ENCODE measurements at regions not wholly inside any gene's neighbourhood (a gene's known extent, or its start where the extent isn't known, plus 50 kb on each side); places are given as distances from the start of the nearest gene placed in this dataset.
A peak's percentile ranks its signal among the peaks of the same experiment; 100 is the strongest.

- ChIA-PET CTCF (interaction anchor here (1.1 kb wide), 1 partner anchor 106 kb away, joined by 3 read pairs; no protein-coding TSS in a partner anchor), POLR2A (no interaction called here)
- Histone ChIP-seq H3K27me3 (ENCODE audit: control insufficient read depth, insufficient read depth, low read length) (no peaks in the 10 kb centered on the region), H3K36me3 (ENCODE audit: control insufficient read depth, insufficient read depth, low read length) (no peaks in the 10 kb centered on the region), H3K4me3 (ENCODE audit: low read depth, low read length) (no peak overlapping the region)
- no peak for DNase-seq (ENCODE audit: low read depth)
- TF ChIP-seq, protein P1, sequence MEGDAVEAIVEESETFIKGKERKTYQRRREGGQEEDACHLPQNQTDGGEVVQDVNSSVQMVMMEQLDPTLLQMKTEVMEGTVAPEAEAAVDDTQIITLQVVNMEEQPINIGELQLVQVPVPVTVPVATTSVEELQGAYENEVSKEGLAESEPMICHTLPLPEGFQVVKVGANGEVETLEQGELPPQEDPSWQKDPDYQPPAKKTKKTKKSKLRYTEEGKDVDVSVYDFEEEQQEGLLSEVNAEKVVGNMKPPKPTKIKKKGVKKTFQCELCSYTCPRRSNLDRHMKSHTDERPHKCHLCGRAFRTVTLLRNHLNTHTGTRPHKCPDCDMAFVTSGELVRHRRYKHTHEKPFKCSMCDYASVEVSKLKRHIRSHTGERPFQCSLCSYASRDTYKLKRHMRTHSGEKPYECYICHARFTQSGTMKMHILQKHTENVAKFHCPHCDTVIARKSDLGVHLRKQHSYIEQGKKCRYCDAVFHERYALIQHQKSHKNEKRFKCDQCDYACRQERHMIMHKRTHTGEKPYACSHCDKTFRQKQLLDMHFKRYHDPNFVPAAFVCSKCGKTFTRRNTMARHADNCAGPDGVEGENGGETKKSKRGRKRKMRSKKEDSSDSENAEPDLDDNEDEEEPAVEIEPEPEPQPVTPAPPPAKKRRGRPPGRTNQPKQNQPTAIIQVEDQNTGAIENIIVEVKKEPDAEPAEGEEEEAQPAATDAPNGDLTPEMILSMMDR (IDR thresholded peaks at IDR 0.05; ENCODE audit: insufficient read depth, low read depth, low read length): no peak
Measured at GRCh38 chr4:121477079-121477478, 96.3 kb upstream of the QRFPR start.

DNA sequence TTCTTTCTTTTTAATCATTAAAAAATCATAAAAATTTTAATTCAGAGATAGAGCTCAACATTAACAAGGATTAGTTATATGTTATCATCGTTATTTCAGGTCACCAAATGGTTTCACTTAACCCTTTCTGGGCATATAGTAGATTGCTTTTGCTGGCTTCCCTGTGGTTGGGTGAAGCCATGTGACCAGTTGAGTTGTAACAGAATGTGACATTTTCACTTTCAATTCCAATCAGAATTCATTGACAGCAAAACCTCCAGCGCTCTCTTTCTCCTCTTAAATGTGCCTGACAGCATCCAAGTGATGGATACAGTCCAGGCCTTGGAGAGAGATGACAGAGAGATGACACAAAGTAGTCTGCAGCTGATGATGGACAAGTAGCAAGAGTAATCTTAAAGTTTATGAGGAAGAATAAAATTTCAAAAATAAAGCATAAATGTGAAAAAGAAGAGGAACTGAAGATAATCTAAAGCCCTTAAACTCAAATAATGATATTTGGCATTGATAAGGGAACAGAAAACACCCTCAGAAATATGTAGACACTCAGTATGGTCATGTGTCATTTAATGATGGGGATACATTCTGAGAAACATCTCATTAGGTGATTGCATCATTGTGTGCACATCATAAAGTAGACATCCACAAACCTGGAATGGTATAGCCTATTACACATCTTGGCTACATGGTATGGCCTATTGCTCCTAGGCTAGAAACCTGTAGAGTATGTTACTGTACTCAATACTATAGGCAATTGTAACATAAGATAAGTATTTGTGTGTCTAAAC, 92.3 kb upstream of the QRFPR start:
- TF ChIP-seq, protein P1 (IDR thresholded peaks at IDR 0.05; ENCODE audit: insufficient read depth, low read depth, low read length): no peak
- no peak overlapping the region for H3K4me3 ChIP-seq (ENCODE audit: low read depth, low read length)
- POLR2A ChIA-PET: no interaction called here
- no peak for DNase-seq (ENCODE audit: low read depth)
- H3K36me3 ChIP-seq (ENCODE audit: control insufficient read depth, insufficient read depth, low read length): no peaks in the 10 kb centered on the region
- CTCF ChIA-PET: interaction anchor here (1.1 to 2.1 kb wide), 3 partner anchors 11 to 264 kb away, joined by 3 to 8 read pairs (median 4); no protein-coding TSS in a partner anchor
- no peaks in the 10 kb centered on the region for H3K27me3 ChIP-seq (ENCODE audit: control insufficient read depth, insufficient read depth, low read length)

- DNase-seq (ENCODE audit: low read depth): no peak
- CTCF ChIA-PET: no interaction called here
- no peaks in the 10 kb centered on the region for H3K36me3 ChIP-seq (ENCODE audit: control insufficient read depth, insufficient read depth, low read length)
- TF ChIP-seq, protein P1 (IDR thresholded peaks at IDR 0.05; ENCODE audit: insufficient read depth, low read depth, low read length): no peak
- POLR2A ChIA-PET: no interaction called here
- 0 out of 2 replicates have a peak, but pooled peaks cover 1% of the 10 kb centered on the region for H3K27me3 ChIP-seq (ENCODE audit: control insufficient read depth, insufficient read depth, low read length)
- H3K4me3 ChIP-seq (ENCODE audit: low read depth, low read length): no peak overlapping the region
Measured at GRCh38 chr4:121464854-121465253, 84.0 kb upstream of the QRFPR start.

DNA sequence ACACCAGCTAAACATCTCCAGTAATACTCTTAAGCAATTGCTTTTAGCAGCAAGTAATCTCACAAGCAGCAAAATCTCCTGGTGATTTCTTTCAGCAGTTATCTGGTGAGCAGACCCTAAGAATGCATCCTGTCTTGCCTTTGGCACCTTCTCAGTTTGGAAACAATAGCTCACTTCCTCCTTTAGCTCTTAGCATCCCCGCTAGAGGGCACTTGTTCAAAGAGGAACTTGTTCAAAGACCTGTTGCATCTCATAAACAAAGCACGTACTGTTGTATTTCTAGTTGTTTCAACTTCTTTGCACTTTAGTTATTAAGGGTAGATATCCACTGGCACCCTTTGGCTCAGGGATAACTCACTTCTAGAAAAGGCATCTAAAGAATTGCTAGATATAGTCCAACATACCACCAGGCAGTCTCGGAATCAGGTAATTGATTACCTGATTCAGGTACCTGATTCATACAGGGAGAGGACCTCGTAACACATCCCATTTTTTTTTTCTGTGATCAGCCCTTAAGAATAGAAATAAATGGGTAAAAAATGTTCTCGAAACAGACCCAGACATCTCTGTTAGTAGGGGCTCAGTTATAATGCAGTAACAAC, 81.9 kb upstream of the QRFPR start:
- TF ChIP-seq, protein P1 (IDR thresholded peaks at IDR 0.05; ENCODE audit: insufficient read depth, low read depth, low read length): peak; percentile 82
- DNase-seq (ENCODE audit: low read depth): peak; percentile 8
- ChIA-PET POLR2A (no interaction called here), CTCF (interaction anchor here (0.6 to 3.0 kb wide), 14 partner anchors 8 to 277 kb away, joined by 3 to 29 read pairs (median 4); no protein-coding TSS in a partner anchor)
- H3K36me3 ChIP-seq (ENCODE audit: control insufficient read depth, insufficient read depth, low read length): no peaks in the 10 kb centered on the region
- H3K27me3 ChIP-seq (ENCODE audit: control insufficient read depth, insufficient read depth, low read length): 0 out of 2 replicates have a peak, but pooled peaks cover 1% of the 10 kb centered on the region
- no peak overlapping the region for H3K4me3 ChIP-seq (ENCODE audit: low read depth, low read length)

- ChIA-PET CTCF (interaction anchor here (2.3 kb wide), 1 partner anchor 278 kb away, joined by 11 read pairs; no protein-coding TSS in a partner anchor), POLR2A (no interaction called here)
- H3K36me3 ChIP-seq (ENCODE audit: control insufficient read depth, insufficient read depth, low read length): no peaks in the 10 kb centered on the region
- TF ChIP-seq, protein P1 (IDR thresholded peaks at IDR 0.05; ENCODE audit: insufficient read depth, low read depth, low read length): no peak
- DNase-seq (ENCODE audit: low read depth): no peak
- H3K4me3 ChIP-seq (ENCODE audit: low read depth, low read length): no peak overlapping the region
- peaks cover 5% of the 10 kb centered on the region; the same call in 1 of the 2 replicates for H3K27me3 ChIP-seq (ENCODE audit: control insufficient read depth, insufficient read depth, low read length)
Measured at GRCh38 chr4:121459026-121459425, 78.2 kb upstream of the QRFPR start.

Measured in BJ (cell line).